Activated T-helper 17 cell treated with anti-CD3 and anti-CD28 coated beads, Interleukin-2, amount 50 U/mL, for 72 hours (primary cell): ENCODE measurements at regions not wholly inside any gene's neighbourhood (a gene's known extent, or its start where the extent isn't known, plus 50 kb on each side); places are given as distances from the start of the nearest gene placed in this dataset.

ENCODE experiments used
- ATAC-seq: fragments of 150-1000 bp; cut with Tn5 transposase; replicated peaks from 2 replicates; pipeline ENCODE4 v1.10.0; 2021; ENCODE audit warnings: mild to moderate bottlenecking, moderate library complexity
- H3K27ac Mint-ChIP-seq: one replicate; pipeline ENCODE4 v1.8.0; 2022; ENCODE audit warnings: mixed read lengths
- H3K27me3 Mint-ChIP-seq: one replicate; pipeline ENCODE4 v1.8.0; 2022; ENCODE audit warnings: mixed read lengths
- H3K36me3 Mint-ChIP-seq: one replicate; pipeline ENCODE4 v1.8.0; 2022; ENCODE audit warnings: low read depth, mild to moderate bottlenecking, mixed read lengths
- H3K4me1 Mint-ChIP-seq: one replicate; pipeline ENCODE4 v1.8.0; 2022; ENCODE audit warnings: mixed read lengths
- H3K4me3 Mint-ChIP-seq: one replicate; pipeline ENCODE4 v1.8.0; 2022; ENCODE audit warnings: mild to moderate bottlenecking, mixed read lengths
- H3K9me3 Mint-ChIP-seq: one replicate; pipeline ENCODE4 v1.8.0; 2022; ENCODE audit warnings: mixed read lengths

- H3K9me3 Mint-ChIP-seq = no peaks in the 10 kb centered on the region
- no peak for ATAC-seq
- no peaks in the 10 kb centered on the region for H3K4me1 Mint-ChIP-seq
- no peaks in the 10 kb centered on the region for H3K36me3 Mint-ChIP-seq
- H3K27ac Mint-ChIP-seq = no peak overlapping the region
- H3K4me3 Mint-ChIP-seq = no peak overlapping the region
- H3K27me3 Mint-ChIP-seq = no peaks in the 10 kb centered on the region
Measured at GRCh38 chr3:111434941-111435622, 106.9 kb upstream of the CD96 start.

DNA sequence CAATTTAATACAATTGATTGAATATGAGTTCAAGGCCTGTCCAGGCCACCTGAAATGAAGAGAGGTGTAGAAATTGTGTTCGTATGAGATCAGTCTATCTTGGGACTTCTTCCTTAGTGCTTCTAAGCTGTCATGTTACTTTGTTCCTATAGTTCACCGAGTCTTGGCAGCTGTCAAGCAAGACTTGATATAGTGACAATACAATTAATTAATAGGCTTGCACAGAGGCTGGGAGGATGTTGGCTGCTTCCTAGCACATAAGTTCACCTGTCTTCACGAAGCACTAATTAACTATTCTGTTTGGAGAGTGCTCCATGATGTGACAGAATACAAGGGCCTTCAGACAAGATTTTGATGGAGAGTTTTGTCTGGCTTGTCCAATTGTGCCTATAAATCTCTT, 103.7 kb upstream of the CD96 start:
- no peak overlapping the region for H3K4me3 Mint-ChIP-seq
- no peaks in the 10 kb centered on the region for H3K27me3 Mint-ChIP-seq
- no peaks in the 10 kb centered on the region for H3K36me3 Mint-ChIP-seq
- no peaks in the 10 kb centered on the region for H3K9me3 Mint-ChIP-seq
- H3K27ac Mint-ChIP-seq = no peak overlapping the region
- H3K4me1 Mint-ChIP-seq = no peaks in the 10 kb centered on the region
- ATAC-seq = no peak

- Mint-ChIP-seq H3K36me3 (no peaks in the 10 kb centered on the region), H3K27ac (no peak overlapping the region), H3K27me3 (no peaks in the 10 kb centered on the region), H3K4me3 (no peak overlapping the region), H3K9me3 (no peaks in the 10 kb centered on the region), H3K4me1 (no peaks in the 10 kb centered on the region)
- ATAC-seq = no peak
Measured at GRCh38 chr3:111454551-111454950, 87.4 kb upstream of the CD96 start.

DNA sequence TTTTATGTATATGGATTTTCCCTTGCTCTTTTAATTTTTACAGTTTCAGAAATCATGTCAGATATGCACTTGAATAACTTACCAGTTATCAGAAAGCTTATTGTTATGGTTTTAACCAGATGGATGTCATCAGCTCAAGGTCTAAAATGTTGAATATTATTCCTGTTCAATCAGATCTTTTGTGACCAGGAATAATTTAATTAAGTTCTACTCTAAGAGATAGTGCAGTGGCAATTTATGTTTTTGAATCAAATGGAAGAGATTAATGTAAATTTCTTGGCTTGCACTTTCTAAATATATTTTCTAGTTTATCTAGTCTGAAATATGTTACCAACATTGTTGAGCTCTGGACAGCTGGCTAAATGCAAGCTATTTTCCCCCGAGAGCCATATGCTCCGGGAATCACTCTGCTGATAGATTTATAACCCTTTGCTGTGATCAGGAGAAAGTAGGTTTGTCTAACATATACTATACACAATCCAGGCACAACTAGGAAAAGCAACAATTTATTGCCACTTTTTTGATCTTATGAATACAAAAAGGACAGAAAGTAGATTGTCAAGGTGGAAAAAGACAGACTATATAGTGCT, 76.8 kb upstream of the CD96 start:
- no peak overlapping the region for H3K4me3 Mint-ChIP-seq
- no peak overlapping the region for H3K27ac Mint-ChIP-seq
- peaks cover 3% of the 10 kb centered on the region for H3K9me3 Mint-ChIP-seq
- no peak for ATAC-seq
- no peaks in the 10 kb centered on the region for H3K36me3 Mint-ChIP-seq
- H3K27me3 Mint-ChIP-seq = no peaks in the 10 kb centered on the region
- H3K4me1 Mint-ChIP-seq = no peaks in the 10 kb centered on the region

GRCh38 chr3:111470032-111470431, 72.0 kb upstream of the CD96 start:
- peaks cover 9% of the 10 kb centered on the region for H3K9me3 Mint-ChIP-seq
- H3K27me3 Mint-ChIP-seq = no peaks in the 10 kb centered on the region
- no peak for ATAC-seq
- no peak overlapping the region for H3K4me3 Mint-ChIP-seq
- H3K36me3 Mint-ChIP-seq = no peaks in the 10 kb centered on the region
- H3K4me1 Mint-ChIP-seq = no peaks in the 10 kb centered on the region
- no peak overlapping the region for H3K27ac Mint-ChIP-seq

GRCh38 chr3:111471831-111472230, 70.2 kb upstream of the CD96 start:
- no peak overlapping the region for H3K4me3 Mint-ChIP-seq
- no peaks in the 10 kb centered on the region for H3K36me3 Mint-ChIP-seq
- no peak overlapping the region for H3K27ac Mint-ChIP-seq
- no peaks in the 10 kb centered on the region for H3K27me3 Mint-ChIP-seq
- peaks cover 9% of the 10 kb centered on the region for H3K9me3 Mint-ChIP-seq
- no peak for ATAC-seq
- H3K4me1 Mint-ChIP-seq = no peaks in the 10 kb centered on the region

- H3K27me3 Mint-ChIP-seq = peaks cover 3% of the 10 kb centered on the region
- no peak for ATAC-seq
- H3K27ac Mint-ChIP-seq = no peak overlapping the region
- H3K9me3 Mint-ChIP-seq = peaks cover 9% of the 10 kb centered on the region
- no peaks in the 10 kb centered on the region for H3K4me1 Mint-ChIP-seq
- no peaks in the 10 kb centered on the region for H3K36me3 Mint-ChIP-seq
- no peak overlapping the region for H3K4me3 Mint-ChIP-seq
Measured at GRCh38 chr3:111472556-111472955, 69.4 kb upstream of the CD96 start.

DNA sequence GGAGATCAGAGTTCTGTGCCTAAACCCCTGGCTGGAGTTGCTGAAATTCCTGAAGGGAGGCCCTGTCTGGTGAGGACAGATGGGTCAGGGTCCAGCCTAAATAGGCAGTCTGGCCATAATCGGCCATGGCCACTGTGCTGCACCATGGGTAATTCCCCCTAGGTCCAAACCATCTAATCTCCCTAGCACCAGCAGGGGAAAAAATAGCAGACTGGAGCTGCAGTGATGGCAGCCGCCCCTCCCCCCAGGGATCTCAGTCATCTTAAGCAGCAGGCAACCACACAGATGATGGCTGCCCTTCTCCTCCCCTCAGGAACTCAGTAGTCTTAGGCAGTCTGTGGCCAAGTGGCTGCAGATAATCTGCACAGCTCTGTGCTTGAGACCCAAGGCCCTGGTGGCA, 68.4 kb upstream of the CD96 start:
- Mint-ChIP-seq H3K4me1 (no peaks in the 10 kb centered on the region), H3K4me3 (no peak overlapping the region), H3K9me3 (peaks cover 6% of the 10 kb centered on the region), H3K27me3 (peaks cover 3% of the 10 kb centered on the region), H3K36me3 (no peaks in the 10 kb centered on the region), H3K27ac (no peak overlapping the region)
- no peak for ATAC-seq

DNA sequence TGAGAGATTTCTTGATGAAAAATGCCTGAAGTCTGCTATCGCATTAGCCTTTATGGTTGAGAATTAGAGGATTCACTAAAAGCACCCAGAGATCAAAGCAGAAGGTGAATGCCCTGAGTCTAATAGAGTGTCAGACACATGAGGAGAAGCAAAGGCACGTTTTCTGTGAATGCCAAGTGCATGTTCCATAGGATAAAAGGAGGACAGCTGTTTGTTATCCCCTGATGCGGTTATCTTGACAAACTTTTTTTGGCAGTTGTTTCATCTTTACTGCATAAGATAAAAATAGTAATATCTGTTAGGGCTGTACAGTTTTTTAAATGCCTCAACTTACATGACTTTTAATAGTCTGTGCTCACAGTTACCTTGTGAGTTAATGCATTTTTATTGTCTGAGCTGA, 65.3 kb upstream of the CD96 start:
- no peak overlapping the region for H3K27ac Mint-ChIP-seq
- H3K27me3 Mint-ChIP-seq = peaks cover 3% of the 10 kb centered on the region
- H3K4me3 Mint-ChIP-seq = no peak overlapping the region
- H3K9me3 Mint-ChIP-seq = no peaks in the 10 kb centered on the region
- no peaks in the 10 kb centered on the region for H3K36me3 Mint-ChIP-seq
- no peaks in the 10 kb centered on the region for H3K4me1 Mint-ChIP-seq
- no peak for ATAC-seq

DNA sequence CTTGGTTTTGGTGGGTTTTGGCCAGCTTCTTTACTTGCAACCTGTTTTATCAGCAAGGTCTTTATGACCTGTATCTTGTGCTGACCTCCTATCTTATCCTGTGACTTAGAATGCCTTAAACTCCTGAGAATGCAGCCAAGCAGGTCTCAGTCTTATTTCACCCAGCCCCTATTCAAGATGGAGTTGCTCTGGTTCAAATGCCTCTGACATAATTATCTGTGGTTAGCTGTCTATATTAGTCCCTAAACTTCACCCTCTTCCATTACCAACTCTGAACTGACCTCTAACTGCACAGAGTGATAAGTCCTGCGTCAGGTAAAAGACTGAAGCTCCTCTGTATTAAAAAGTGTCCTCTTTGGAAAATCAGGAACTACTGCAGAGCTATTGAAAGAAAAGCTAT, 61.9 kb upstream of the CD96 start:
- H3K27me3 Mint-ChIP-seq = peaks cover 3% of the 10 kb centered on the region
- H3K4me3 Mint-ChIP-seq = no peak overlapping the region
- H3K4me1 Mint-ChIP-seq = no peaks in the 10 kb centered on the region
- H3K36me3 Mint-ChIP-seq = no peaks in the 10 kb centered on the region
- ATAC-seq = no peak
- no peak overlapping the region for H3K27ac Mint-ChIP-seq
- H3K9me3 Mint-ChIP-seq = peaks cover 3% of the 10 kb centered on the region

- Mint-ChIP-seq H3K36me3 (no peaks in the 10 kb centered on the region), H3K9me3 (peaks cover 3% of the 10 kb centered on the region), H3K27ac (no peak overlapping the region), H3K4me1 (no peaks in the 10 kb centered on the region), H3K4me3 (no peak overlapping the region), H3K27me3 (peaks cover 3% of the 10 kb centered on the region)
- ATAC-seq = no peak
Measured at GRCh38 chr3:111481551-111481950, 60.4 kb upstream of the CD96 start.

GRCh38 chr3:111482574-111482973, 59.4 kb upstream of the CD96 start:
- Mint-ChIP-seq H3K27ac (no peak overlapping the region), H3K4me3 (no peak overlapping the region), H3K27me3 (no peaks in the 10 kb centered on the region), H3K36me3 (no peaks in the 10 kb centered on the region), H3K9me3 (peaks cover 3% of the 10 kb centered on the region), H3K4me1 (no peaks in the 10 kb centered on the region)
- no peak for ATAC-seq

GRCh38 chr3:111485086-111485485, 56.9 kb upstream of the CD96 start:
- Mint-ChIP-seq H3K27ac (no peak overlapping the region), H3K27me3 (no peaks in the 10 kb centered on the region), H3K9me3 (peaks cover 3% of the 10 kb centered on the region), H3K36me3 (no peaks in the 10 kb centered on the region), H3K4me3 (no peak overlapping the region), H3K4me1 (no peaks in the 10 kb centered on the region)
- ATAC-seq = no peak
